PC-3 (cell line): ENCODE measurements at regions not wholly inside any gene's neighbourhood (a gene's known extent, or its start where the extent isn't known, plus 50 kb on each side); places are given as distances from the start of the nearest gene placed in this dataset.

ENCODE experiments used
- ATAC-seq: fragments of 200-7000 bp; cut with Tn5 transposase; 2 replicates; pipeline ENCODE4 v1.9.1; 2020; ENCODE audit warnings: mild to moderate bottlenecking, moderate library complexity
- BruUV-seq: library from RNA; stranded (reverse); fragments of 400-500 nt; replicated peaks from 2 replicates; lab custom pipeline; 2021; lab: Mats Ljungman, UMichigan
- CTCF ChIA-PET: fragments of 300-600 bp; sonication (Branson Sonifier 250); formaldehyde crosslinking; loops from one replicate; lab custom pipeline; 2022; ENCODE audit warnings: antibody characterized with exemption; lab: Charles Lee
- POLR2A ChIA-PET: fragments of 300-600 bp; sonication (Branson Sonifier 250); formaldehyde crosslinking; loops from one replicate; lab custom pipeline; 2022; ENCODE audit warnings: antibody characterized with exemption; ENCODE audit not compliant: unreplicated experiment; lab: Charles Lee
- DNase-seq: peaks from one replicate; pipeline ENCODE4 v3.0.0-alpha.2; 2015
- H2AFZ ChIP-seq: fragments of 300-600 bp; sonication (generic); 2 replicates; pipeline ENCODE4 v1.6.0; 2016; ENCODE audit warnings: antibody characterized with exemption, low read length
- H3F3A ChIP-seq: fragments of 300-600 bp; sonication (generic); one replicate; pipeline ENCODE4 v1.6.0; 2017; ENCODE audit warnings: antibody characterized with exemption, low read length, control low read depth, mild to moderate bottlenecking; ENCODE audit not compliant: unreplicated experiment
- H3K27ac ChIP-seq: fragments of 300-600 bp; sonication (generic); 2 replicates; pipeline ENCODE4 v1.5.1; 2016; ENCODE audit warnings: mild to moderate bottlenecking, low read length
- H3K27me3 ChIP-seq: fragments of 300-600 bp; sonication (generic); 2 replicates; pipeline ENCODE4 v1.6.1; 2016; ENCODE audit warnings: low read length, mixed read lengths
- H3K36me3 ChIP-seq: fragments of 300-600 bp; sonication (generic); 2 replicates; pipeline ENCODE4 v1.6.1; 2016; ENCODE audit warnings: low read depth, mixed run types, low read length, mixed read lengths
- H3K4me1 ChIP-seq: fragments of 300-600 bp; sonication (generic); 2 replicates; pipeline ENCODE4 v1.5.1; 2016; ENCODE audit warnings: low read length; ENCODE audit not compliant: insufficient read depth
- H3K4me2 ChIP-seq: fragments of 300-600 bp; sonication (generic); 2 replicates; pipeline ENCODE4 v1.6.0; 2016; ENCODE audit warnings: low read length
- H3K4me3 ChIP-seq: fragments of 300-600 bp; sonication (generic); 2 replicates; pipeline ENCODE4 v1.5.1; 2016; ENCODE audit warnings: mild to moderate bottlenecking, low read length, mixed read lengths
- H3K79me2 ChIP-seq: fragments of 300-600 bp; sonication (generic); 2 replicates; pipeline ENCODE4 v1.6.1; 2017; ENCODE audit warnings: low read length, mixed read lengths
- H3K9ac ChIP-seq: fragments of 300-600 bp; sonication (generic); 2 replicates; pipeline ENCODE4 v1.6.0; 2016; ENCODE audit warnings: mild to moderate bottlenecking, low read length
- H3K9me2 ChIP-seq: fragments of 300-600 bp; sonication (generic); replicated peaks from 2 replicates; pipeline ENCODE4 v1.6.1; 2016; ENCODE audit warnings: mixed run types, low read length, mixed read lengths
- H3K9me3 ChIP-seq: fragments of 300-600 bp; sonication (generic); 2 replicates; pipeline ENCODE4 v1.6.1; 2016; ENCODE audit warnings: low read length, mixed read lengths
- H4K20me1 ChIP-seq: fragments of 300-600 bp; sonication (generic); 2 replicates; pipeline ENCODE4 v1.6.1; 2016; ENCODE audit warnings: low read length, mixed read lengths
- CTCF ChIP-seq: fragments of 300-600 bp; sonication (generic); conservative IDR thresholded peaks from 2 replicates; pipeline ENCODE4 v1.5.1; 2017; ENCODE audit warnings: antibody characterized with exemption, low read depth, mild to moderate bottlenecking, low read length
- EZH2 ChIP-seq: fragments of 300-600 bp; sonication (generic); IDR thresholded peaks from one replicate; pipeline ENCODE4 v1.6.1; 2017; ENCODE audit warnings: antibody characterized with exemption, mild to moderate bottlenecking, low read length; ENCODE audit not compliant: unreplicated experiment
- EZH2phosphoT487 ChIP-seq: fragments of 300-600 bp; sonication (generic); IDR thresholded peaks from 2 replicates; pipeline ENCODE4 v1.6.1; 2018; ENCODE audit warnings: mild to moderate bottlenecking, antibody characterized with exemption, low read length, borderline replicate concordance
- intact Hi-C: fragments of 100-400 bp; cut with micrococcal nuclease; formaldehyde crosslinking; loops from 2 replicates; pipeline ENCODE4 v1.9.0; 2023

GRCh38 chr14:87434680-87435079 lies 558.3 kb downstream of the GALC start:
- H3K9me3 ChIP-seq = 0 out of 2 replicates have a peak, but pooled peaks cover 4% of the 10 kb centered on the region

GRCh38 chr14:87434011-87434410 lies 559.0 kb downstream of the GALC start:
- no peaks in the 10 kb centered on the region for H3K79me2 ChIP-seq
- H4K20me1 ChIP-seq = no peaks in the 10 kb centered on the region
- no peak overlapping the region for H3K9ac ChIP-seq
- no peaks in the 10 kb centered on the region for H3K27me3 ChIP-seq
- H3K4me2 ChIP-seq = no peak overlapping the region
- H3K27ac ChIP-seq = no peak overlapping the region
- no peak for DNase-seq
- no TSS peak for BruUV-seq
- no peak for ATAC-seq
- intact Hi-C loops = no loop called here
- no peak for TF ChIP-seq EZH2
- no peak for TF ChIP-seq CTCF
- no peak for TF ChIP-seq EZH2phosphoT487
- H3K9me3 ChIP-seq = 0 out of 2 replicates have a peak, but pooled peaks cover 4% of the 10 kb centered on the region
- H3K4me3 ChIP-seq = no peak overlapping the region
- ChIA-PET CTCF (no interaction called here), POLR2A (no interaction called here)
- no peaks in the 10 kb centered on the region for H3F3A ChIP-seq
- no peaks in the 10 kb centered on the region for H3K36me3 ChIP-seq
- H3K9me2 ChIP-seq = no peaks in the 10 kb centered on the region
- H3K4me1 ChIP-seq = no peaks in the 10 kb centered on the region
- no peak overlapping the region for H2AFZ ChIP-seq

More at GRCh38 chr14:87434680-87435079, 558.3 kb downstream of the GALC start:
- Histone ChIP-seq H3K9ac (no peak overlapping the region), H3K4me2 (no peak overlapping the region), H3F3A (no peaks in the 10 kb centered on the region), H3K4me3 (no peak overlapping the region), H3K4me1 (no peaks in the 10 kb centered on the region), H3K36me3 (no peaks in the 10 kb centered on the region), H3K9me2 (no peaks in the 10 kb centered on the region), H3K27ac (no peak overlapping the region), H4K20me1 (no peaks in the 10 kb centered on the region), H3K27me3 (no peaks in the 10 kb centered on the region), H3K79me2 (no peaks in the 10 kb centered on the region), H2AFZ (no peak overlapping the region)
- ATAC-seq (no peak), DNase-seq (no peak)
- ChIA-PET POLR2A (no interaction called here), CTCF (no interaction called here)
- BruUV-seq = no TSS peak
- TF ChIP-seq EZH2 (no peak), EZH2phosphoT487 (no peak), CTCF (no peak)
- intact Hi-C loops = no loop called here

- Histone ChIP-seq H3K27me3 (no peaks in the 10 kb centered on the region), H3K4me2 (no peak overlapping the region), H3K9me2 (no peaks in the 10 kb centered on the region), H2AFZ (no peak overlapping the region), H3K9ac (no peak overlapping the region), H3K79me2 (no peaks in the 10 kb centered on the region), H4K20me1 (no peaks in the 10 kb centered on the region), H3K9me3 (0 out of 2 replicates have a peak, but pooled peaks cover 4% of the 10 kb centered on the region), H3K4me1 (no peaks in the 10 kb centered on the region), H3K36me3 (no peaks in the 10 kb centered on the region), H3K27ac (no peak overlapping the region), H3F3A (no peaks in the 10 kb centered on the region), H3K4me3 (no peak overlapping the region)
- intact Hi-C loops = no loop called here
- BruUV-seq = no TSS peak
- ATAC-seq (no peak), DNase-seq (no peak)
- CTCF ChIA-PET = no interaction called here
- POLR2A ChIA-PET = no interaction called here
- TF ChIP-seq EZH2phosphoT487 (no peak), CTCF (no peak), EZH2 (no peak)
Measured at GRCh38 chr14:87432698-87433097, 560.3 kb downstream of the GALC start.
